Kidney (tissue), 13 donors: ENCODE measurements at regions not wholly inside any gene's neighbourhood (a gene's known extent, or its start where the extent isn't known, plus 50 kb on each side); places are given as distances from the start of the nearest gene placed in this dataset.

Experiments
- DNase-seq, 5 donors: peaks; one replicate each; pipeline ENCODE4 v3.0.0-alpha.2; 2013 to 2020
- FAIRE-seq: peaks from 2 replicates; lab custom pipeline; 2012; peaks lifted over from hg19 to GRCh38; lab: Jason Lieb, UNC
- H3K27ac ChIP-seq, 2 donors: one replicate each; pipeline ENCODE4 v1.7.0; 2013; ENCODE audit warnings: low read depth in 2 of 2, low read length in 2 of 2, inconsistent platforms in 1 of 2
- H3K27me3 ChIP-seq: one replicate; pipeline ENCODE4 v1.7.1; 2013; ENCODE audit warnings: low read length, inconsistent platforms; ENCODE audit not compliant: control insufficient read depth, insufficient read depth
- H3K36me3 ChIP-seq, 3 donors: one replicate each; pipeline versions ENCODE4 v1.7.0 to v1.7.1; 2013; ENCODE audit warnings: low read length in 3 of 3, control low read depth in 1 of 3, inconsistent platforms in 1 of 3; ENCODE audit not compliant: insufficient read depth in 3 of 3, control insufficient read depth in 2 of 3
- H3K4me1 ChIP-seq, 3 donors: one replicate each; pipeline versions ENCODE4 v1.7.0 to v1.7.1; 2013; ENCODE audit warnings: low read length in 3 of 3, inconsistent platforms in 1 of 3, low read depth in 1 of 3; ENCODE audit not compliant: control insufficient read depth in 2 of 3, insufficient read depth in 2 of 3
- H3K4me3 ChIP-seq, 3 donors: one replicate each; pipeline versions ENCODE4 v1.7.0 to v1.8.1; 2013; ENCODE audit warnings: low read length in 3 of 3, control low read depth in 1 of 3, inconsistent platforms in 1 of 3
- H3K9ac ChIP-seq, 3 donors: one replicate each; pipeline versions ENCODE4 v1.7.0 to v1.7.1; 2013; ENCODE audit warnings: low read length in 3 of 3, control low read depth in 1 of 3, inconsistent platforms in 1 of 3
- H3K9me3 ChIP-seq, 3 donors: one replicate each; pipeline versions ENCODE4 v1.7.0 to v1.7.1; 2013; ENCODE audit warnings: low read length in 3 of 3, control low read depth in 1 of 3, inconsistent platforms in 1 of 3; ENCODE audit not compliant: control insufficient read depth in 2 of 3, insufficient read depth in 1 of 3
- intact Hi-C: fragments of 100-400 bp; cut with DNase I; formaldehyde crosslinking; loops from one replicate; pipeline ENCODE4 v1.11.1; 2022
- TF ChIP-seq, protein P1 (sequence below): IDR thresholded peaks from 3 replicates; pipeline ENCODE4 v1.5.1; 2012; ENCODE audit warnings: mild to moderate bottlenecking, moderate library complexity, borderline replicate concordance; ENCODE audit not compliant: insufficient read depth; ENCODE audit errors: extremely low read depth
- donor health status: control.
- donor health status: control.
- donor health status: control.
- donor health status: control.
- donor health status: control.
- donor health status: DM: yes; HTN: yes; CAD: no.
- donor health status: Normal renal cell carcinoma (clear cell type).

DNA sequence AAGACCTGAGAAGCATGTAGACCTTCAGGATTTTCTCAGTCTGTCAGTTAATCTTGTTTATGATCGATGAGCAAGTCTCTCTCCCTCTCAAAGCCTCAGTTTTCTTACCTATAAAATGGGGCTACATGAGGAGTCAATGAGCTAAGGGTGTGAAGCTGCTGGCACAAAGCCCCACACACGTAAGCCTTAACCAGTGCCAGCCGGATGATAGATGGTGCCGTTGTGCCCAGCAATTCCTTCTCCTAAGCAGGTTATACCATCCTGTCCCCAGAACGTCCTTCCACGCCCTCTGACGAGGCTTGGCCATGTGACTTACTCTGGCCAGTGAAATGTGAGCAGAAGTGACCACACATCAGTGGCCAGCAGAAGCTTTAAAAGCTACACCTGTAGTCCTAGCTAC, 179.0 kb downstream of the C9orf50 start:
- TF ChIP-seq, protein P1, sequence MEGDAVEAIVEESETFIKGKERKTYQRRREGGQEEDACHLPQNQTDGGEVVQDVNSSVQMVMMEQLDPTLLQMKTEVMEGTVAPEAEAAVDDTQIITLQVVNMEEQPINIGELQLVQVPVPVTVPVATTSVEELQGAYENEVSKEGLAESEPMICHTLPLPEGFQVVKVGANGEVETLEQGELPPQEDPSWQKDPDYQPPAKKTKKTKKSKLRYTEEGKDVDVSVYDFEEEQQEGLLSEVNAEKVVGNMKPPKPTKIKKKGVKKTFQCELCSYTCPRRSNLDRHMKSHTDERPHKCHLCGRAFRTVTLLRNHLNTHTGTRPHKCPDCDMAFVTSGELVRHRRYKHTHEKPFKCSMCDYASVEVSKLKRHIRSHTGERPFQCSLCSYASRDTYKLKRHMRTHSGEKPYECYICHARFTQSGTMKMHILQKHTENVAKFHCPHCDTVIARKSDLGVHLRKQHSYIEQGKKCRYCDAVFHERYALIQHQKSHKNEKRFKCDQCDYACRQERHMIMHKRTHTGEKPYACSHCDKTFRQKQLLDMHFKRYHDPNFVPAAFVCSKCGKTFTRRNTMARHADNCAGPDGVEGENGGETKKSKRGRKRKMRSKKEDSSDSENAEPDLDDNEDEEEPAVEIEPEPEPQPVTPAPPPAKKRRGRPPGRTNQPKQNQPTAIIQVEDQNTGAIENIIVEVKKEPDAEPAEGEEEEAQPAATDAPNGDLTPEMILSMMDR = no peak
- DNase-seq = no peak
- H3K4me3 ChIP-seq = no peak overlapping the region
- H3K36me3 ChIP-seq = no peaks in the 10 kb centered on the region
- no peak overlapping the region for H3K9ac ChIP-seq
- intact Hi-C loops = no loop called here
- H3K4me1 ChIP-seq = peaks cover 4 to 17% (median 10%) of the 10 kb centered on the region in 3 donors
- H3K9me3 ChIP-seq = no peaks in the 10 kb centered on the region
- H3K27ac ChIP-seq = peak overlapping the region; percentile 9 to 65
- no peaks in the 10 kb centered on the region for H3K27me3 ChIP-seq
- FAIRE-seq = no peak

DNA sequence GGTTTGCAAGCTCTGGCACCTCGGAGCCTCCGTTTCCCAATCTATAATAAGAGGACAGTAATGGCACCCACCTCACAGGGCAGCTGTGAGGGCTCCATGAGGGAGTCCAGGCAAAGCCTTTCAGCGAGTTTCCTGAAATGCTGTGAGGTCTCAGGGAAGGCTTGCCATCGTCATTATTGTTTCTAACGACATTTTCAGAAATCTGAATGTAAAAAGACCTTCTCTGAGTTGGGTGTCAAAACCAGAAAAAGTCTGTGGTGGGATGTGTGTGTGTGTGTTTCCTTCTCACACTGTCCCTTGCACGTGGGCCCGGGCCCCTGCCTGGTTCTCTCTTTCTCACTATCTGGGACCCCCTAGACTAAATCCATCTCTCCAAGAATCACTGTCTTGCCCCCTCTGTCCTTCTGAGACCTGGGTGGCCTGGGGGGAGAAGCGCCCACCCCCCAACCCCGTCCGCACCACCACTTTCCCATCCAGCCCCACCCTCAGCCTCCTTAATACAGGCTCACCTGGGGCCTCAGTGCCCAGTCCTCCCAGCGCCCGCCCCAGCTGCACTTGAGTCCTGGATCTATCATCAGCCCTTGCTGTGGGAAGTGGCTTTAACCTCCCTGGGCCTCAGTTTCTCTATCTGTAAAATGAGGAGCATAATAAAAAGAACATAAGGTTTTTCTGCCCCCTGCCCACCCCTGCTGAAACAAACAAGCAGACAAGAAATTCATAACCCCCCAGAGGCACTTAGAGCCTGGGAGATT, 180.3 kb downstream of the C9orf50 start:
- Histone ChIP-seq H3K27ac (no peak overlapping the region), H3K27me3 (no peaks in the 10 kb centered on the region), H3K4me1 (peaks cover 4 to 21% (median 10%) of the 10 kb centered on the region in 3 donors), H3K9me3 (no peaks in the 10 kb centered on the region), H3K4me3 (no peak overlapping the region), H3K36me3 (no peaks in the 10 kb centered on the region), H3K9ac (no peak overlapping the region)
- FAIRE-seq (no peak), DNase-seq (no peak)
- TF ChIP-seq, protein P1 = no peak
- intact Hi-C loops = no loop called here

- no peaks in the 10 kb centered on the region for H3K27me3 ChIP-seq
- TF ChIP-seq, protein P1 = no peak
- H3K27ac ChIP-seq = no peak overlapping the region
- no peaks in the 10 kb centered on the region for H3K36me3 ChIP-seq
- DNase-seq = no peak
- FAIRE-seq = no peak
- no peak overlapping the region for H3K4me3 ChIP-seq
- H3K9me3 ChIP-seq = no peaks in the 10 kb centered on the region
- intact Hi-C loops = no loop called here
- H3K4me1 ChIP-seq = peaks cover 4 to 21% (median 10%) of the 10 kb centered on the region in 3 donors
- no peak overlapping the region for H3K9ac ChIP-seq
These were observed 181.7 kb downstream of the C9orf50 start for GRCh38 chr9:129439242-129439641.
